Endothelial cell (in vitro differentiated cells): ENCODE measurements at regions not wholly inside any gene's neighbourhood (a gene's known extent, or its start where the extent isn't known, plus 50 kb on each side); places are given as distances from the start of the nearest gene placed in this dataset.

ENCODE experiments used
- DNase-seq: peaks from one replicate; pipeline ENCODE4 v3.0.0; 2021; ENCODE audit warnings: low spot score
- H3K27ac Mint-ChIP-seq: one replicate; pipeline ENCODE4 v1.8.0; 2021; ENCODE audit warnings: mixed read lengths, inconsistent platforms; ENCODE audit not compliant: unreplicated experiment
- H3K27me3 Mint-ChIP-seq: one replicate; pipeline ENCODE4 v1.8.0; 2021; ENCODE audit warnings: mild to moderate bottlenecking, moderate library complexity, mixed read lengths, inconsistent platforms; ENCODE audit not compliant: unreplicated experiment
- H3K36me3 Mint-ChIP-seq: one replicate; pipeline ENCODE4 v1.8.0; 2021; ENCODE audit warnings: mild to moderate bottlenecking, low read depth, mixed read lengths, inconsistent platforms; ENCODE audit not compliant: unreplicated experiment
- H3K4me1 Mint-ChIP-seq: one replicate; pipeline ENCODE4 v1.8.0; 2021; ENCODE audit warnings: mild to moderate bottlenecking, mixed read lengths, inconsistent platforms; ENCODE audit not compliant: unreplicated experiment
- H3K4me3 Mint-ChIP-seq: one replicate; pipeline ENCODE4 v1.8.0; 2021; ENCODE audit warnings: mild to moderate bottlenecking, mixed read lengths, inconsistent platforms; ENCODE audit not compliant: unreplicated experiment
- H3K9me3 Mint-ChIP-seq: one replicate; pipeline ENCODE4 v1.8.0; 2021; ENCODE audit warnings: mixed read lengths, inconsistent platforms; ENCODE audit not compliant: unreplicated experiment
- TF ChIP-seq, protein P1 (sequence below): fragments of 200-600 bp; sonication (generic); IDR thresholded peaks from one replicate; pipeline ENCODE4 v1.5.0; 2021; ENCODE audit warnings: antibody characterized with exemption; ENCODE audit not compliant: unreplicated experiment

- TF ChIP-seq, protein P1, sequence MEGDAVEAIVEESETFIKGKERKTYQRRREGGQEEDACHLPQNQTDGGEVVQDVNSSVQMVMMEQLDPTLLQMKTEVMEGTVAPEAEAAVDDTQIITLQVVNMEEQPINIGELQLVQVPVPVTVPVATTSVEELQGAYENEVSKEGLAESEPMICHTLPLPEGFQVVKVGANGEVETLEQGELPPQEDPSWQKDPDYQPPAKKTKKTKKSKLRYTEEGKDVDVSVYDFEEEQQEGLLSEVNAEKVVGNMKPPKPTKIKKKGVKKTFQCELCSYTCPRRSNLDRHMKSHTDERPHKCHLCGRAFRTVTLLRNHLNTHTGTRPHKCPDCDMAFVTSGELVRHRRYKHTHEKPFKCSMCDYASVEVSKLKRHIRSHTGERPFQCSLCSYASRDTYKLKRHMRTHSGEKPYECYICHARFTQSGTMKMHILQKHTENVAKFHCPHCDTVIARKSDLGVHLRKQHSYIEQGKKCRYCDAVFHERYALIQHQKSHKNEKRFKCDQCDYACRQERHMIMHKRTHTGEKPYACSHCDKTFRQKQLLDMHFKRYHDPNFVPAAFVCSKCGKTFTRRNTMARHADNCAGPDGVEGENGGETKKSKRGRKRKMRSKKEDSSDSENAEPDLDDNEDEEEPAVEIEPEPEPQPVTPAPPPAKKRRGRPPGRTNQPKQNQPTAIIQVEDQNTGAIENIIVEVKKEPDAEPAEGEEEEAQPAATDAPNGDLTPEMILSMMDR: no peak
- Mint-ChIP-seq H3K36me3 (no peaks in the 10 kb centered on the region), H3K4me3 (no peak overlapping the region), H3K27me3 (no peaks in the 10 kb centered on the region), H3K27ac (no peak overlapping the region), H3K9me3 (no peaks in the 10 kb centered on the region), H3K4me1 (peaks cover 8% of the 10 kb centered on the region)
- no peak for DNase-seq
These were observed 579.4 kb upstream of the ALCAM start for GRCh38 chr3:104787306-104787705.

GRCh38 chr3:104788807-104789206 lies 577.9 kb upstream of the ALCAM start:
- Mint-ChIP-seq H3K4me1 (peaks cover 8% of the 10 kb centered on the region), H3K36me3 (no peaks in the 10 kb centered on the region), H3K27me3 (no peaks in the 10 kb centered on the region), H3K9me3 (no peaks in the 10 kb centered on the region), H3K4me3 (no peak overlapping the region), H3K27ac (no peak overlapping the region)
- TF ChIP-seq, protein P1: no peak
- no peak for DNase-seq

DNA sequence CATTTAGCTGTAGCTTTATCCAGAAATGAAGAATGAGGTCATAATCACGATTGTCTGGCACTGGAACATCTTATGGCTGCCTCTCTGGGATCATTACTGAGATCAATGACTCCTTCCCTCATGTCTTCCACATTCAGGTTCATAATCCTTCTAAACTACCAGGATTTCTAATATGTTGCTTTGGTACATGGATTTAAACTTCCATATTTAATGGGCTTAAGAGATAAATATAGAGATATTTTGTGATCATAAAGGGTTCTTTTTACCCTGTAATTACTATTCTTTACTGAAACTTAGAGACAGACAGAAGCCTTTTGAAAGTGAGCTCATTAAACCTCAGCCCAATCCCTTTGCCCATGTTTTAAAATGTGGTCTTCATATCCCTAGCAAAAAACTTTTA lies 575.4 kb upstream of the ALCAM start:
- no peak for DNase-seq
- Mint-ChIP-seq H3K27me3 (no peaks in the 10 kb centered on the region), H3K27ac (no peak overlapping the region), H3K36me3 (no peaks in the 10 kb centered on the region), H3K9me3 (no peaks in the 10 kb centered on the region), H3K4me3 (no peak overlapping the region), H3K4me1 (peaks cover 8% of the 10 kb centered on the region)
- TF ChIP-seq, protein P1: no peak

DNA sequence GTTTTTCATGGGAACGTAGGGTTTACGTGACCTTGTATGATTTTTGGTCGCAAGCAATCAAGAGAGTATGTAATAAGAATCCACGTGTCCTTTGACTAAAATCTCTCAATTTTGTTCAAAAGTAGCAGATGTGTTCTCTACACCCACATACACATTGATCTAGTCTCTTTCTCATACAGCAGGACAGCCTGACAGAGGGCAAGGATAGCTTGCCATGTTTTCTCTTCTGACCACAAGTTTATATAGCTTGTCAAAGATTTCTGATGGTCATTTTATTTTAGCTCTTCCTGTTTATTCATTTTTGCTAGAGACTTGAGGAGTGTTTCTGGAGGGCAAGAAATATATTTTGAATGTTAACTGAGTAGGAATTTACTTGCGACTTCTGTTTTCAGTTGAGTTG lies 570.2 kb upstream of the ALCAM start:
- no peak for DNase-seq
- Mint-ChIP-seq H3K27ac (no peak overlapping the region), H3K9me3 (no peaks in the 10 kb centered on the region), H3K4me1 (no peaks in the 10 kb centered on the region), H3K4me3 (no peak overlapping the region), H3K27me3 (no peaks in the 10 kb centered on the region), H3K36me3 (no peaks in the 10 kb centered on the region)
- TF ChIP-seq, protein P1: no peak

GRCh38 chr3:104805042-104805441 lies 561.7 kb upstream of the ALCAM start:
- TF ChIP-seq, protein P1: no peak
- H3K27ac Mint-ChIP-seq: no peak overlapping the region

More at GRCh38 chr3:104805042-104805441, 561.7 kb upstream of the ALCAM start:
- H3K27me3 Mint-ChIP-seq: no peaks in the 10 kb centered on the region
- DNase-seq: no peak
- no peaks in the 10 kb centered on the region for H3K4me1 Mint-ChIP-seq
- H3K9me3 Mint-ChIP-seq: no peaks in the 10 kb centered on the region
- no peaks in the 10 kb centered on the region for H3K36me3 Mint-ChIP-seq
- H3K4me3 Mint-ChIP-seq: no peak overlapping the region
